Uterus (tissue), 2 donors: ENCODE measurements at regions not wholly inside any gene's neighbourhood (a gene's known extent, or its start where the extent isn't known, plus 50 kb on each side); places are given as distances from the start of the nearest gene placed in this dataset.

Experiments
- POLR2A ChIP-seq, 2 donors: fragments of 450-650 bp; IDR thresholded peaks; one replicate each; pipeline ENCODE4 v1.6.1; 2016; ENCODE audit warnings: antibody characterized with exemption in 2 of 2, mild to moderate bottlenecking in 1 of 2, moderate library complexity in 1 of 2
- TF ChIP-seq, protein P1 (sequence below), 4 experiments: fragments of 200-600 bp in 2 of 4; fragments of 450-650 bp in 2 of 4; sonication (generic) in 2 of 4; IDR thresholded peaks; one replicate each; pipeline ENCODE4 v1.5.1; 2016 to 2019; ENCODE audit warnings: antibody characterized with exemption in 4 of 4, mild to moderate bottlenecking in 2 of 4, moderate library complexity in 1 of 4

DNA sequence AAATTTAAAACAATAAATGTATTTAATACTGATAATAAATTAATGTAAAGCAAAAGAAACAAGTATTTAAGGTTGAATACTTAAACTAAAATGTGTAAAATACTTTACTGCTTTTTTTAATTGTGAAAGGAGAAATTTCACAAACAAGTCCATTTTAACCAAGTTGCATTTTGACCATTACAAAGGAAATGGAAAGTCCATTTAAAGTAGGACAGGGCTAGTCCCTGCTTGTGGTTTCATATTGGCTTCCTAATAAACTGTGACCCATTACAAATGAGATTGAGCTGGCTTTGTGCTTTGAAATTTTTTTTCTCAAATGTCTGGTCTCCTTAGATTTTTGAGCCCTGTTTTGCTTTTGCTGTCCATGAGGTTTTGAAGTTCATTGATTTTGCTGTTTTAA is 527.6 kb downstream of the MAFB start:
- TF ChIP-seq, protein P1, sequence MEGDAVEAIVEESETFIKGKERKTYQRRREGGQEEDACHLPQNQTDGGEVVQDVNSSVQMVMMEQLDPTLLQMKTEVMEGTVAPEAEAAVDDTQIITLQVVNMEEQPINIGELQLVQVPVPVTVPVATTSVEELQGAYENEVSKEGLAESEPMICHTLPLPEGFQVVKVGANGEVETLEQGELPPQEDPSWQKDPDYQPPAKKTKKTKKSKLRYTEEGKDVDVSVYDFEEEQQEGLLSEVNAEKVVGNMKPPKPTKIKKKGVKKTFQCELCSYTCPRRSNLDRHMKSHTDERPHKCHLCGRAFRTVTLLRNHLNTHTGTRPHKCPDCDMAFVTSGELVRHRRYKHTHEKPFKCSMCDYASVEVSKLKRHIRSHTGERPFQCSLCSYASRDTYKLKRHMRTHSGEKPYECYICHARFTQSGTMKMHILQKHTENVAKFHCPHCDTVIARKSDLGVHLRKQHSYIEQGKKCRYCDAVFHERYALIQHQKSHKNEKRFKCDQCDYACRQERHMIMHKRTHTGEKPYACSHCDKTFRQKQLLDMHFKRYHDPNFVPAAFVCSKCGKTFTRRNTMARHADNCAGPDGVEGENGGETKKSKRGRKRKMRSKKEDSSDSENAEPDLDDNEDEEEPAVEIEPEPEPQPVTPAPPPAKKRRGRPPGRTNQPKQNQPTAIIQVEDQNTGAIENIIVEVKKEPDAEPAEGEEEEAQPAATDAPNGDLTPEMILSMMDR (IDR thresholded peaks at IDR 0.05) = no peak
- no peak for TF ChIP-seq POLR2A (IDR thresholded peaks at IDR 0.05)
